Transverse colon (tissue), 4 donors: ENCODE measurements at regions not wholly inside any gene's neighbourhood (a gene's known extent, or its start where the extent isn't known, plus 50 kb on each side); places are given as distances from the start of the nearest gene placed in this dataset.

Source experiments
- CTCF ChIP-seq, 5 experiments: fragments of 200-600 bp in 3 of 5; fragments of 450-650 bp in 2 of 5; sonication (generic) in 3 of 5; IDR thresholded peaks; 1 replicate in 2 of 5; 2 replicates in 3 of 5; pipeline ENCODE4 v1.5.1; 2016 to 2017; ENCODE audit warnings: antibody characterized with exemption in 5 of 5, inconsistent platforms in 3 of 5, mild to moderate bottlenecking in 2 of 5, moderate library complexity in 1 of 5
- EP300 ChIP-seq: sonication (generic); formaldehyde crosslinking; IDR thresholded peaks from one replicate; pipeline ENCODE4 v1.6.1; 2017; ENCODE audit warnings: antibody characterized with exemption, low read depth
- POLR2A ChIP-seq: fragments of 450-650 bp; IDR thresholded peaks from one replicate; pipeline ENCODE4 v1.6.1; 2016; ENCODE audit warnings: antibody characterized with exemption, mild to moderate bottlenecking, moderate library complexity
- POLR2AphosphoS5 ChIP-seq, 3 donors: sonication (generic); formaldehyde crosslinking; IDR thresholded peaks; one replicate each; pipeline ENCODE4 v1.6.1; 2016; ENCODE audit warnings: antibody characterized with exemption in 3 of 3

- TF ChIP-seq POLR2AphosphoS5 (IDR thresholded peaks at IDR 0.05) (no peak), POLR2A (no peak), CTCF (IDR thresholded peaks at IDR 0.05) (no peak), EP300 (no peak)
Measured at GRCh38 chr7:19442016-19442785, 266.6 kb downstream of the POLR1F start.
